ENCODE measurements at regions not wholly inside any gene's neighbourhood (a gene's known extent, or its start where the extent isn't known, plus 50 kb on each side); places are given as distances from the start of the nearest gene placed in this dataset.

- Histone ChIP-seq H3K4me3 (no peak overlapping the region), H3K4me1 (ENCODE audit: low read depth) (no peaks in the 10 kb centered on the region), H3K9me3 (no peaks in the 10 kb centered on the region), H3K36me3 (ENCODE audit: low read depth) (no peaks in the 10 kb centered on the region)
- TF ChIP-seq CTCF (IDR thresholded peaks at IDR 0.05): no peak
- no peak for ATAC-seq
- intact Hi-C loops (cut with DNase I, micrococcal nuclease): loop anchor here in 1 of 2 donors (10.0 kb wide), 1 partner anchor 315 kb away; no protein-coding TSS in a partner anchor
- no peak for DNase-seq
These were observed 633.6 kb upstream of the UBE2E2 start for GRCh38 chr3:22569570-22569969.

- intact Hi-C loops (cut with DNase I, micrococcal nuclease): no loop called here
- no peaks in the 10 kb centered on the region for H3K4me1 ChIP-seq (ENCODE audit: low read depth)
- H3K4me3 ChIP-seq: no peak overlapping the region
- no peaks in the 10 kb centered on the region for H3K9me3 ChIP-seq
- no peak for ATAC-seq
- H3K36me3 ChIP-seq (ENCODE audit: low read depth): no peaks in the 10 kb centered on the region
- DNase-seq: no peak
- TF ChIP-seq CTCF (IDR thresholded peaks at IDR 0.05): no peak
These were observed 622.1 kb upstream of the UBE2E2 start for GRCh38 chr3:22581007-22581406.

GRCh38 chr3:22582266-22582665 lies 620.9 kb upstream of the UBE2E2 start:
- Histone ChIP-seq H3K9me3 (no peaks in the 10 kb centered on the region), H3K36me3 (ENCODE audit: low read depth) (no peaks in the 10 kb centered on the region), H3K4me3 (no peak overlapping the region), H3K4me1 (ENCODE audit: low read depth) (no peaks in the 10 kb centered on the region)
- no peak for ATAC-seq
- TF ChIP-seq CTCF (IDR thresholded peaks at IDR 0.05): no peak
- intact Hi-C loops (cut with DNase I, micrococcal nuclease): no loop called here
- DNase-seq: no peak

- Histone ChIP-seq H3K9me3 (no peaks in the 10 kb centered on the region), H3K4me1 (ENCODE audit: low read depth) (no peaks in the 10 kb centered on the region), H3K4me3 (no peak overlapping the region), H3K36me3 (ENCODE audit: low read depth) (no peaks in the 10 kb centered on the region)
- intact Hi-C loops (cut with DNase I, micrococcal nuclease): no loop called here
- ATAC-seq (no peak), DNase-seq (no peak)
- TF ChIP-seq CTCF (IDR thresholded peaks at IDR 0.05): no peak
These were observed 617.6 kb upstream of the UBE2E2 start for GRCh38 chr3:22585504-22585903.

- TF ChIP-seq CTCF (IDR thresholded peaks at IDR 0.05): no peak
- ATAC-seq: no peak
- no peaks in the 10 kb centered on the region for H3K4me1 ChIP-seq (ENCODE audit: low read depth)
- no peaks in the 10 kb centered on the region for H3K9me3 ChIP-seq
- H3K36me3 ChIP-seq (ENCODE audit: low read depth): no peaks in the 10 kb centered on the region
- DNase-seq: no peak
- intact Hi-C loops (cut with DNase I, micrococcal nuclease): no loop called here
- no peak overlapping the region for H3K4me3 ChIP-seq
These were observed 617.2 kb upstream of the UBE2E2 start for GRCh38 chr3:22585911-22586310.

- DNase-seq (no peak), ATAC-seq (no peak)
- no peak overlapping the region for H3K4me3 ChIP-seq
- H3K36me3 ChIP-seq (ENCODE audit: low read depth): no peaks in the 10 kb centered on the region
- no peaks in the 10 kb centered on the region for H3K9me3 ChIP-seq
- no peaks in the 10 kb centered on the region for H3K4me1 ChIP-seq (ENCODE audit: low read depth)
- no peak for TF ChIP-seq CTCF (IDR thresholded peaks at IDR 0.05)
- intact Hi-C loops (cut with DNase I, micrococcal nuclease): no loop called here
These were observed 615.7 kb upstream of the UBE2E2 start for GRCh38 chr3:22587446-22587845.

Measured in mucosa of descending colon (tissue), 3 donors.